OCI-LY7 (cell line): ENCODE measurements at regions not wholly inside any gene's neighbourhood (a gene's known extent, or its start where the extent isn't known, plus 50 kb on each side); places are given as distances from the start of the nearest gene placed in this dataset.

Experiments used
- EZH2phosphoT487 ChIP-seq: fragments of 200-600 bp; sonication (generic); IDR thresholded peaks from 2 replicates; pipeline ENCODE4 v1.6.1; 2018; ENCODE audit warnings: low read depth, borderline replicate concordance, mild to moderate bottlenecking, mixed run types, antibody characterized with exemption, low read length, moderate library complexity, mixed read lengths
- TF ChIP-seq, protein P1 (sequence below): fragments of 200-600 bp; sonication (generic); conservative IDR thresholded peaks from 2 replicates; pipeline ENCODE4 v1.5.1; 2014; ENCODE audit warnings: mild to moderate bottlenecking, antibody characterized with exemption, low read length, moderate library complexity, mixed read lengths

DNA sequence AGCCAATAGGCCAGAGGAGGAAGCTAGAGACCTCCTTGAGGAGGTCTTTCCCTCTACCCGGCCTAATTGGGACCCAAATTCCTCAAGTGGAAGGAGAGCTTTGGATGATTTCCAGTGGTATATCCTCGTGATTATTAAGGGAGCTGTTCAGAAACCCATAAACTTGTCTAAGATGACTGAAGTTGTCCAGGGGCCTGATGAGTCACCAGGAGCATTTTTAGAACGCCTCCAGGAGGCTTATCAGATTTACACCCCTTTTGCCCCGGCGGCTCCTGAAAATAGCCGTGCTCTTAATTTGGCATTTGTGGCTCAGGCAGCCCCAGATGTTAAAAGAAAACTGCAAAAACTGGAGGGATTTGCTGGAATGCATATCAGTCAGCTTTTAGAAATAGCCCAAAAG lies 198.1 kb downstream of the ZNF486 start:
- TF ChIP-seq, protein P1, sequence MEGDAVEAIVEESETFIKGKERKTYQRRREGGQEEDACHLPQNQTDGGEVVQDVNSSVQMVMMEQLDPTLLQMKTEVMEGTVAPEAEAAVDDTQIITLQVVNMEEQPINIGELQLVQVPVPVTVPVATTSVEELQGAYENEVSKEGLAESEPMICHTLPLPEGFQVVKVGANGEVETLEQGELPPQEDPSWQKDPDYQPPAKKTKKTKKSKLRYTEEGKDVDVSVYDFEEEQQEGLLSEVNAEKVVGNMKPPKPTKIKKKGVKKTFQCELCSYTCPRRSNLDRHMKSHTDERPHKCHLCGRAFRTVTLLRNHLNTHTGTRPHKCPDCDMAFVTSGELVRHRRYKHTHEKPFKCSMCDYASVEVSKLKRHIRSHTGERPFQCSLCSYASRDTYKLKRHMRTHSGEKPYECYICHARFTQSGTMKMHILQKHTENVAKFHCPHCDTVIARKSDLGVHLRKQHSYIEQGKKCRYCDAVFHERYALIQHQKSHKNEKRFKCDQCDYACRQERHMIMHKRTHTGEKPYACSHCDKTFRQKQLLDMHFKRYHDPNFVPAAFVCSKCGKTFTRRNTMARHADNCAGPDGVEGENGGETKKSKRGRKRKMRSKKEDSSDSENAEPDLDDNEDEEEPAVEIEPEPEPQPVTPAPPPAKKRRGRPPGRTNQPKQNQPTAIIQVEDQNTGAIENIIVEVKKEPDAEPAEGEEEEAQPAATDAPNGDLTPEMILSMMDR: no peak
- TF ChIP-seq EZH2phosphoT487: no peak
